ENCODE measurements at regions not wholly inside any gene's neighbourhood (a gene's known extent, or its start where the extent isn't known, plus 50 kb on each side); places are given as distances from the start of the nearest gene placed in this dataset.

- no peak for TF ChIP-seq EZH2 (IDR thresholded peaks at IDR 0.05; ENCODE audit: borderline replicate concordance)
- TF ChIP-seq, protein P1, sequence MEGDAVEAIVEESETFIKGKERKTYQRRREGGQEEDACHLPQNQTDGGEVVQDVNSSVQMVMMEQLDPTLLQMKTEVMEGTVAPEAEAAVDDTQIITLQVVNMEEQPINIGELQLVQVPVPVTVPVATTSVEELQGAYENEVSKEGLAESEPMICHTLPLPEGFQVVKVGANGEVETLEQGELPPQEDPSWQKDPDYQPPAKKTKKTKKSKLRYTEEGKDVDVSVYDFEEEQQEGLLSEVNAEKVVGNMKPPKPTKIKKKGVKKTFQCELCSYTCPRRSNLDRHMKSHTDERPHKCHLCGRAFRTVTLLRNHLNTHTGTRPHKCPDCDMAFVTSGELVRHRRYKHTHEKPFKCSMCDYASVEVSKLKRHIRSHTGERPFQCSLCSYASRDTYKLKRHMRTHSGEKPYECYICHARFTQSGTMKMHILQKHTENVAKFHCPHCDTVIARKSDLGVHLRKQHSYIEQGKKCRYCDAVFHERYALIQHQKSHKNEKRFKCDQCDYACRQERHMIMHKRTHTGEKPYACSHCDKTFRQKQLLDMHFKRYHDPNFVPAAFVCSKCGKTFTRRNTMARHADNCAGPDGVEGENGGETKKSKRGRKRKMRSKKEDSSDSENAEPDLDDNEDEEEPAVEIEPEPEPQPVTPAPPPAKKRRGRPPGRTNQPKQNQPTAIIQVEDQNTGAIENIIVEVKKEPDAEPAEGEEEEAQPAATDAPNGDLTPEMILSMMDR (IDR thresholded peaks at IDR 0.05; ENCODE audit: poor library complexity): no peak
Measured at GRCh38 chr15:26235864-26236263, 372.7 kb upstream of the ATP10A start.

All from hepatocyte (in vitro differentiated cells).